HG03108 (cell line): ENCODE measurements at regions not wholly inside any gene's neighbourhood (a gene's known extent, or its start where the extent isn't known, plus 50 kb on each side); places are given as distances from the start of the nearest gene placed in this dataset.
"Not testable (repeated sequence)": the region's sequence is repeated elsewhere in the genome, so short reads cannot be mapped to it uniquely, and the experiment has no call there.

Experiments
- ATAC-seq: cut with Tn5 transposase; IDR thresholded peaks from one replicate; pipeline ENCODE4 v1.9.1; 2021; ENCODE audit warnings: moderate library complexity; ENCODE audit not compliant: unreplicated experiment

DNA sequence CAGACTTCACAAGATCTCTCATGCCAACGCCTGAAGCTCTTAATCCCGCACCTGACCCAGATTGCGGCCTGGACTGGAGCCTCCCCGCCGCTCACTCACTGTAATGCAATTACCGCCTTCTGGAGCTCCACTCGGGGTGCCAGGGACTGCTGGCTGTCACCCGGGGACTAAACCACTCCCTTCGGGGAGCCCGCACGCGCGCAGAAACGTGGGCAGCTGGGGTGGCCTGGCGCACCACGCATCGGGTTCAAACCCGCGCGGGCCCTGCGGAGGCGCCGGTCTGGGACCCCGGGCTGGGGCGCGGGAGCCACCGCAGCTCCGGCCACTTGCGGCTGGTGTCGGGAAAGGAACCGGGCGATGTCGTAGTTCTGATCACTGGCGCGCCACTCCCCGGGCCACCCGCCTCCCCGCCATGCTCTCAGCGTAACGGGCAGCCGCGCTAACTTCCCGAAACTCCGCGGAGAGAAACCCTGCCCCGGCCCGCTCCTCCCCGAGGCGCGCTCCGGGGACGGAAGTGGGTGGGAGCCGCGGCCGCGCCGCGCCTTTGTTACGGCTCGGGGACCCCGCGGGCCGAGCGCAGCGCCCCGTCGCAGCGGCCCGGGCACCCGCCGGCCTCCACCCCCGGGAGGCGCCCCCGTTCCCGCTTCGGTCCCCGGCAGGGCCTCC is 100.3 kb upstream of the SVIL start:
- peak; percentile 37 for ATAC-seq

DNA sequence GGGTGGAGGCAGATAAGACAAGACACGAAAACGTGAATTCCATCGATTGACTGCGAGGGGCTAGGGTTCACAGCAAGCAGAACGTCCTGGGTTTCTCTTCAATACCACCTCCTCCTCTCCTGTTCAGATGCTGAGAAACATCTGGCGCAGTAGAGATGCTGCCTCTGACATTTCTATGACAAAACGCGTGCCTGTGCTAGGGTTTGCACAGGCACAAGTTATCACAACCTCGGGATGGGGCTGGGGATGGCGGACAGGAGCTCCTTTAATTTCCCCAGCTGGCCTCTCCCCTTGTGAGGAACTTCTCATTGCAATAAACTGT is 99.8 kb upstream of the SVIL start:
- no peak for ATAC-seq

DNA sequence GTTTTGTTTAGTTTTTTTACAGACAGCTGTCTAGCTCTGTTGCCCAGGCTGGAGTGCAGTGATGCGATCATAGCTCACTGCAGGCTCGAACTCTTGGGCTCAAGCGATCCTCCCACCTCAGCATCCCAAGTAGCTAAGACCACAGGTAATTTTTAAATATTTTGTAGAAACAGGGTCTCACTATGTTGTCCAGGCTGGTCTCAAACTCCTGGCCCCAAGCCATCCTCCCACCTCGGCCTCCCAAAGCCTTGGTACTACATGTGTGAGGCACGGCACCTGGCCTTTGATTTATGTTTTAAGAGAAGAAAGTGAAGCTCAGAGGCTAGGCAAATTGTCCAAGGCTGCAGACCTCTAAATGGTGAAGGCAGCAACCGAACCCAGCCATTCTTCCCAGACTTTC is 98.6 kb upstream of the SVIL start:
- ATAC-seq = no peak

DNA sequence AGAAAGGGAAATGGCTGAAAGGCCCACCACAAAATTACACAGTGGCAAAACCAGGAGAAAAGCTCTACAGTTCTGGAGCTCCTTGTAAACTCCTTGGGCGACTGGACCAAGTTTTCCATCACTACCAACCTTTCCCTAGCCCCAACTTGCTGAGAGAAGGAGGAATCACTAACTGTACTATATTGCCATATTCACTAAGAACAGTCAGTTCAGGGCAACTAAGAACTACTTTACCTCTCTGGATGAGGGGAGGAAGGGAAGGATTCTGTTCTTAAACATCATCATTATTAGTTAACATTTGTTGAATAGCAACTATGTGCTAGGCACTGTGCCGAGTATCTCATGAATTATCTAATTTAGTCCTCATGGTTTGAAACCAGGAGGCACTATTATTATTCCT is 98.1 kb upstream of the SVIL start:
- no peak for ATAC-seq

DNA sequence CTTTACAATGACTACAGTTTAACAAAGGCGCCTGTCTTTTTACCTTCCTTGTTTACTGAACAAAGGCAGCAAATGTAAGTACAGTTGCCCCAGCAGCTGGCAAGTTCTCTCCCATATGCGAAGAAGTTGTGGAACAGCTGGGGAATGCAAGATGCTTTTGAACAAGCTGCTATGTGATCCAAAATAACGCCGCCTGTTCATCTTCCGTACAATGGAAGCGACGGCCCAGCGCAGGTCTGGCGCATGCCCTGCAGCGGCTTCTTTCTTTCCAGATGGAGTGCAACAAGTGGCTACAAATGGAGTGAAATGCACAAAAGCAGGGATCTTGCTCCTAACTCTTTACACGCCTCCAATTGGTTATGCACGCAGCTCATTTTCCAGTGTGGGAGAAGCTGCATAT is 97.0 kb upstream of the SVIL start:
- ATAC-seq = no peak

DNA sequence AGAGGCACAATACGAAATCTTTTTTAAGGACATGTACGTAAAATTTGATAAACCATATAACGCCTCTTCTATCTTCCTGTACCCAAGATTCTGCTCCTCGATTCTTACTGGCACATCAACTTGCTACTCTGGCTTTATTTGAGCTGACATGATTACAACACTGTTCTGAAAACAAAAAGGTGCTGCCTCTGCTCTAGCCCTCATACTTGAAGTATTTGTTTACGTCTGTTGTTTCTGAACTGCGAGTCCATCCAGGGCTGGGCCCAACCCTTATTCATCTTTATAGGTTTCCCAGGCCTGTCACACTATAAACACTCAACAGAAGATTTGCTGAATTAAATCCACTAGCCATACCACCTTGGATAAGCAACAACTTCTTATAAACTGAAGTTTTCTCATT is 96.2 kb upstream of the SVIL start:
- ATAC-seq = no peak

DNA sequence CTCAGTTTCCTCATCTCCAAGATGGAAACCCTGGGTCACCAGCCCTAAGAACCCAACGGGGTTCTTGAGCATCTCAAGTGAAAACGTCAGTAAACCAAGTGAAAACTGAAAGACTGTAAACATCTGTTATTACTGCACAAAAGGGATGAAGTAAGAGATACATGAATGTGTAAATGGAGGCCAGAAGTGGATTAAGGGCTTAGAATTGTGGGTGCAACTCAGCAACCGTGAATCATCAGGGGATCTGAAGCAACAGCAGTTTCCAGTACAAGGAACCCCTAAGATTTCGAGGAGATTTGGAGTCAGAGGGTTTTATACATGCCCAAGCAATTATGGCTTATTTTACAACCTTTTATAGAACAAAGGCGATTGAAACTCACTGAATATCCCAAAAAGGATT is 95.7 kb upstream of the SVIL start:
- ATAC-seq = no peak

DNA sequence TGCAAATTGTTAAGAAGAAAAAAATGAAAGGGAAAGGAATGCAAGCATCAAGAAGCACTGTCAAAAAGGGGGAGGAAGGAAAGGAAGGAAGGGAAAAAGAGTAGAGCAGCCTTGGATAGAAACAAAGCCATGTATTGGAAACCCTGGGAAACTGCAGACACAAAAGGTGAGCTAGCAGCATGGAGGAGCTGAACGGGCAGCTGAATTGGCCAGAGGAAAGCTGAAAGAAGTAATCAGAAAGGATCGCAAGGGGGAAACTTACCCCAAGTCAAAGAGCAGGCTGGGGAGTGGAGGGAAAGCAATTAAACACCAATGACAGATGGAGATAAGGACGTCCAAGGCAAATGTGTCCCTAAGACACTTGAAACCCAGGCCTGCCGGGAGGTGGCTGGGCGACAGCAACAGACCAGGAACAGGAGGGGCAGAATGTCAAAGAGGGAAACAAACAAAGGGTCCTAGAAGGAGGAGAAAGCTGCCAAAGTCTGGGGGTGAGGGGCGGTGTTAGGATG is 93.8 kb upstream of the SVIL start:
- ATAC-seq = no peak

DNA sequence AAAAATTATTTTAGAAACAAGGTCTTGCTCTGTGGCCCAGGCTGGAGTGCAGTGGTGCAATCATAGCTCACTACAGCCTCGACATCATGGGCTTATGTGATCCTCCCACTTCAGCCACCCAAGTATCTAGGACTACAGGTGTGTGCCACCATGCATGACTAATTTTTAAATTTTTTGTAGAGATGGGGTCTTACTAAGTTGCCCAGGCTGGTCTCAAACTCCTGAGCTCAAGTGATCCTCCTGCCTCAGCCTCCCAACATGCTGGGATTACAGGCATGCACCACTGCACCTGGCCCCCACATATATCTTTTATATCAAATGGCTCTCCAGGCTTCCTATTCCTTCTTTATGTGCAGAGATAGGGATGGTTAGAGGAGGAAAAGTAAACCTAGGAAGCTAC is 91.2 kb upstream of the SVIL start:
- not testable (repeated sequence) for ATAC-seq

DNA sequence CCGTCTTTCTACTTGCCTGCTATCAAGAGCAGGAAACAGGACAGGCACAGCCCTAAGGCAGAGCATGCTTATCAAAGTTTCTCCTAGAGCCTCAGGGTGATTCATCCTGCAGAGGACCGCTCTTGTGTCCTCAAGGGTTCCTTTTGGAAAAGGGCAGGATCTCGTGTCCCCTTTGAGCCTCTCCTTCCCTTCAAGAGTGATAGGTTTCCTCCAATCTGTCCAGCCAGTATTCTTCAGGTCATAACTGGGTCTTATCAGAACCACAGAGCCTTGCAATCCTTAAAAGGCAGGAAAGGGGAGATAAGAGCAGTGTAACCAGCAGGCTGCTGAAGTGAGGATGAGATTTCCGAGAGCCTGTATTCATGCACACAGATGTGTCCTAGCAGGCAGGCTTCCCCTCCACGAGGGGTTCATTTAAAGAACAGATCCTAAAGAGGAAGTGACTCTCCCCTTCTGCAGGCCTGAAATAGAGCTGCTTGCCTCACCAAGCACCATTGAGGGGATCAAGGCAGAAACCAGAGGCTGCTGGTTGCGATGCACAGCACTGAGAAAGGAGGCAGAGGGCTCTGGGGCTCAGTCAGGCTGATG is 90.5 kb upstream of the SVIL start:
- no peak for ATAC-seq

DNA sequence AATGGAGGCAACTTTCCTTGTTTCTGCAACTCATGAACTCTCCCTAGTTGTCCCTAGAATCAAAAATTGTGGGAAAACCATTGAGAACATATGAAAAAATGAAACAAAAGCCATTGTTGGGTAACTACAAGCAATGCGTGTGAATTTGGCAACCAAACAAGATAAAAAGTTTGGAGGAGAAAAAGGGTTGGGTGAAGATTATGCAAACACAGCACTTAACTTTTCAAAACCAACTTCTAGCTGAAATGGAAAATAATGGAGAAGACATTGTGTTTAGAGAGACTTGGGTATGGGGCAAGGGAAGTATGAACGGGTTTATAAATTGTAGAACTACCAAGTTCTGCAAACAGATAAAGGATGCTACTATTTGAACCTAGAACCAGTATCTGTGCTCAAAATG is 89.0 kb upstream of the SVIL start:
- no peak for ATAC-seq

DNA sequence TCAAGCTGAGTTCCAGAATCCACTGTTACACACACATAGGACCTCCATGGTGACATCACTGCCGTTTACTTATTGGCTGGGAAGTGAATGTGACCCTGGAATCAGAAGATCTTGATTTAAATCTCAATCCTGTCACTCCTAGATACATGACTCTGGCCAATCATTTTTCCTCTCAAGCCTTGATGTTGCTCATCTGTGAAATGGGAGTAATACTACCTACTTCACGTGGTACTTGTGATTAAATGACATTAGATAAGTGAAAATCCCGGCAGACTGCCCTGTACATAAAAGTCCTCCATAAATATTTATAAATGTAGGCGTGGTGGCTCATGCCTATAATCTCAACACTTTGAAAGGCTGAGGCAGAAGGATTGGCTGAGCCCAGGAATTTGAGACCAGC is 88.0 kb upstream of the SVIL start:
- ATAC-seq = no peak

DNA sequence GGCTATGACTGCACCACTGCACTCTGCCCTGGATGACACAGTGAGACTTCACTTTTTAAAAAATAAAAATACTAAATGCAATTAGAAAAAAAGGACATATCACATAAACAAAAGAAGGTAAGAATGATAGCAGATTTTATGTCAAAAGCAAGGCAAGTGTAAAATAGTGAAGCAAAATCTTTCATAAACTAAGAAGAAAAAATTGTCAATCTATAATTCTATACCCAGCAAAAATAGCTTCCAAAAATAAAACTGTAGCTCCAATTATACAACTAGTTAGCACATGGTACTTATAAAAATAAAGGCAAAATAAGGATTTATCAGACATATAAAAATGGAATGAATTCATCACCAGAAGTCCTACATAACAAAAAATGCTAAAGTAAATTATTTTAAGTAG is 85.4 kb upstream of the SVIL start:
- no peak for ATAC-seq

DNA sequence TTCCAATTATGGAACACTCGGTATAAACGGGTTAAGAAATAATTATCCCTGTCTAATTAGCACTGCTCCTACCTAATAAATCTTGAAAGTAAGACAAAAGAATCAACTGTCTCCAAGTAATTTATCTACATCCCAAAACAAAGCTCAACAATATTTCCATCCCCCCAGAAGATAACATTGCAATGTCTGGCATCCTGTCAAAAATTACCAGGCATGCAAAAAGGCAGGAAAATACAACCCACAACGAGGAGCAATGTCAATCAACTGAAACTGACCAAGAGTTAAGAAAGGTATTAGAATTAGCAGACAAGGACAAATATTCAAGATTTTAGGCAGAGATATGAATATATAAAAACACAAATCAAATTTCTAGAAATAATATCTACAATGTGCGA is 84.5 kb upstream of the SVIL start:
- no peak for ATAC-seq

DNA sequence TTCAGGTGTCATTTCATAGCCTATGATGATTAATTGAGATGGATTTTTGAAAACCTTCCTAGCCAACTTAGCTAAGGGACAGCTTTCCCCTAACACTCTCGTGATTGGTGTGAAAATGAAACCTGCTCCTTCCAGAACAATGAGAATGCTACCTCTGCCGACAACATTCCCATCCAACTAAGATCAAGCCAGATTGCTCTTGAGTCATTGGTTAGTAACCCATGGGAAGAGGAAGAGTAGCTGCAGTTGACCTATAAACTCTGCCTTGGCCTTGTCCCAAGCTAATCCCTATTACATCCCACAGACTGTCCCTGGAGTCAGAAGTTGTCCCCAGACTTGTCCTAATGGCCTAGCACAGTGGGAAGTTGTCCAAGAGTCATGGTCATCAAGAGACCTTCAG is 80.5 kb upstream of the SVIL start:
- no peak for ATAC-seq

DNA sequence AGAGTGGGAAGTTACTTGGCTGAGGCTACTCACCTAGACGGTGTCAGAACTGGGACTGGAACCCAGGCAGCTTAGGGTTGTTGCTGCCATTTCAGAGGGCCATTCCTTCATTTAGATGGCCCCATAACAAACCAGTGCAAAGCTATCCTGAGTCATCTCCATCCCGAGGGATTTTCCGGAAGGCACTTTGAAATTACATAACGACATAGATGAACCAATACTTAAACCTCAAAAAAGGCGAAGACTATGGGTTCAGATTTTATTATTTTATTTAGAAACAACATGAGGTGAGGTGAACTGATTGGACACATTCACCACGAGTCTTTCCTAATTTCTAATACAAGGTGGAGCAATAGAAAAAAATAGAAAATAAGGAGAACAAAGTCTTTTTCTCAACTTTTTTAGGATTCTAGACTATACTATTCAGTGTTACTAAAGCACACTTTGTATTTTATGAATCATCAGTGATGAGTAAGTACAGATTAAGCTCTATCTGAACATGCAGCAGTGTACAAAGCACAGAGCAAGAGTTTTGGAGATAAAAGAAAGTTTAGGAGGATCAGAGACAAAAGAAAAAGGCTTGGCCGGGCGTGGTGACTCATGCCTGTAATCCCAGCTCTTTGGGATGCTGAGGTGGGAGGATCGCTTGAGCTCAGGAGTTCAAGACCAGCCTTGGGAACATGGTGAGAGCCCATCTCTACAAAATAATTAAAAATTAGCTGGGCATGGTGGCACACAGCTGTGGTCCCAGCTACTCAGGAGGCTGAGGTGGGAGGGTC is 79.5 kb upstream of the SVIL start:
- ATAC-seq = no peak

DNA sequence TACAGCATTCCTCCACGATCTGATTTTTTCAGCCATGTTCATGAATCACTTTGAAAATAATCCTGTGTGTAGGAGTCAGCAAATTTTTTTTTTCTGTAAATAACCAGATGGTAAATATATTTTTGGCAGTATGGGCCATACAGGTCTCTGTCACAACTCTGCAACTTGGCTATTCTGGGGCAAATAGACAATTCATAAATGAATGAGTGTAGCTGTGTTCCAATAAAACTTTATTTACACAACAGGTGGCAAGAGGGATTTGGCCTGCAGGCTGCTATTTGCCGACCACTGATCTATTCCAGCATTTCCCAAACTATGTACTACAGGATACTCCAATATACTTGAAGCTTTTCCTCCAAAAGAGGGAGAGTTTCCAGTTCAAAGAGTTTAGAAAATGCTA is 78.7 kb upstream of the SVIL start:
- ATAC-seq = no peak

DNA sequence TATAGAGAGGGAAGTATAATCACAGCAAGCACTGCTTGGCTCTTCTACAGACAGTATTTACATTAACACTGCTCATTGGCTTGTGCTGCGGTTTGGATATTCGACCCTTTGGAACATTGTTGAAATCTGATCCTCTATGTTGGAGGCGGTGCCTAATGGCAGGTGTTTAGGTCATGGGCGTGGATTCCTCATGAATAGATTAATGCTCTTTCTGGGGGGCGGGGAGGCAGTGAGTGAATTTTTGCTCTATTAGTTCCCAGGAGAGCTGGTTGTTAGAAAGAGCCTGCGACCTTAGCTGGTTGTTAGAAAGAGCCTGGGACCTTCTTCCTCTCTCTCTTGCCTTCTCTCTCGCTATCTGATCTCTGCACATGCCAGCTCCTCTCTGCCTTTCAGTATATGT is 77.3 kb upstream of the SVIL start:
- ATAC-seq = no peak

DNA sequence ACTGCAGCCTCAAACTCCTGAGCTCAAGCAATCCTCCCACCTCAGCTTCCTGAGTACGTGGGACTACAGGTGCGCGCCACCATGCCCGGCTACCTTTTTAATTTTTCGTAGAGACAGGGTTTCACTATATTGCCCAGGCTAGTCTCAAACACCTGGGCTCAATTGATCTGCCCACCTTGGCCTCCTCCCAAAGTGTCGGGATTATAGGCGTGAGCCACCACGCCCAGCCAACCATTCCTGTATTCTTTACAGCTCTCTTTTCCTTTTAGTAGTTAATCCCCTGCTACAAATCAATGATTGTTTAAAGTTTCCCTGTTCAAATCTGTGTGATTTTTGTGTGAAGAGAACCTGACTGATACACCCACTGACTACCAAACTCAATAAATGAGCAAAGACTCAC is 75.4 kb upstream of the SVIL start:
- ATAC-seq = no peak

DNA sequence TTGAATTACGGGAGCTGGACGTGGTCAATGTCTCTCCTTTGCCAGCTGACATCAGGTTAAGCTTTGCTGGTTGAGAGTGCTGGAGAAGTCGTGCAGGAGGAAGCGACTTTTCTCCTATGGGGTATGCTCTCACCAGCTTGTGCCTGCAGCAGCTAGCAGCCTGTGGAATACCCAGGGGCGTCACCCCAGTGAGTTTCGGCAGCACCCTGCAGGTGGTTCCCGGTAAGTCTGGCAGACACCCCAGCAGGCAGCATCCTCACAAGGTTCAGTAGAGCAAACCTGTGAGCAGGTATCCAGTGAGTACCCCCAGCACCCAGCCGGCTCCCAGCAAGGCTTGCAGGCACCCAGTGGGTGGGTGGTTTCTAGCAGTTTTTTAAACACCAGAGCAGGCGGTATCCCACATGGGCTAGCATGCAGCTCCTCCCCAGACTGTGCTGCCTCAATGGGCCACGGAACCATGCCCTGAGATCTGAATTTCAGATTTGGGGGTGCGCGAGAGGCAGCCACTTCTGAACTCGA is 74.8 kb upstream of the SVIL start:
- no peak for ATAC-seq

DNA sequence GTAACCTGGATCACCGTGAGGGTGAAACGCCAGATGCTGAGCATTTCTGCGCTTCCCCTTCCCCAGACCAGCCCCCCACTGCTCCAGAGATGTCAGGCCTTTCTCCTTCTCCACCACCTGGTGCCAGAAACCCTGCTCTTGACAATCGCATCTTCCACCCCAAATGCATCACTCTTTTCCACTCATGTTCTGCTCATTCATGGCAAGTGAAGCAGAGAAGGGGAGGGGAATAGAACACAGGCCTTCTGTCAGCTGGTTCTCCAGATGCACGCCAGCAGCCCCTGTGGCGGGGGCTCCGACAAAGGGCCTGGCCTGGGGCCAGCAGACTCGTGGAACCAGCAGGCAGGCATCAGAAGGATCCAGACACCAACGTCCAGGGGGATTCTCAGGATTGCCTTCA is 68.5 kb upstream of the SVIL start:
- ATAC-seq = no peak
